HFFc6 (cell line): ENCODE measurements at regions not wholly inside any gene's neighbourhood (a gene's known extent, or its start where the extent isn't known, plus 50 kb on each side); places are given as distances from the start of the nearest gene placed in this dataset.

Source experiments
- DNase-seq: peaks from one replicate; pipeline ENCODE4 v3.0.0-alpha.2; 2018
- H3K27ac Mint-ChIP-seq: 2 replicates; pipeline ENCODE4 v1.8.0; 2020; ENCODE audit warnings: mild to moderate bottlenecking, mixed read lengths
- H3K27me3 Mint-ChIP-seq: 2 replicates; pipeline ENCODE4 v1.8.0; 2021; ENCODE audit warnings: mild to moderate bottlenecking, moderate library complexity, mixed read lengths; ENCODE audit not compliant: insufficient read depth
- H3K36me3 Mint-ChIP-seq: 2 replicates; pipeline ENCODE4 v1.8.0; 2021; ENCODE audit warnings: low read depth, mixed read lengths
- H3K4me1 Mint-ChIP-seq: 2 replicates; pipeline ENCODE4 v1.8.0; 2020; ENCODE audit warnings: low read depth, mixed read lengths
- H3K4me3 Mint-ChIP-seq: 2 replicates; pipeline ENCODE4 v1.8.0; 2020; ENCODE audit warnings: mild to moderate bottlenecking, moderate library complexity, mixed read lengths
- H3K9me3 Mint-ChIP-seq: 2 replicates; pipeline ENCODE4 v1.8.0; 2020; ENCODE audit warnings: mild to moderate bottlenecking, mixed read lengths
- CTCF ChIP-seq: fragments of 200-600 bp; sonication (generic); IDR thresholded peaks from 2 replicates; pipeline ENCODE4 v1.5.0; 2021; ENCODE audit warnings: antibody characterized with exemption, mild to moderate bottlenecking

- H3K36me3 Mint-ChIP-seq = no peaks in the 10 kb centered on the region
- no peak overlapping the region for H3K4me3 Mint-ChIP-seq
- H3K27ac Mint-ChIP-seq = no peak overlapping the region
- H3K27me3 Mint-ChIP-seq = no peaks in the 10 kb centered on the region
- peak; percentile 43 for DNase-seq
- TF ChIP-seq CTCF = no peak
- H3K4me1 Mint-ChIP-seq = no peaks in the 10 kb centered on the region
- no peaks in the 10 kb centered on the region for H3K9me3 Mint-ChIP-seq
Observed at GRCh38 chr4:103443324-103443723, 245.2 kb upstream of the CENPE start.

DNA sequence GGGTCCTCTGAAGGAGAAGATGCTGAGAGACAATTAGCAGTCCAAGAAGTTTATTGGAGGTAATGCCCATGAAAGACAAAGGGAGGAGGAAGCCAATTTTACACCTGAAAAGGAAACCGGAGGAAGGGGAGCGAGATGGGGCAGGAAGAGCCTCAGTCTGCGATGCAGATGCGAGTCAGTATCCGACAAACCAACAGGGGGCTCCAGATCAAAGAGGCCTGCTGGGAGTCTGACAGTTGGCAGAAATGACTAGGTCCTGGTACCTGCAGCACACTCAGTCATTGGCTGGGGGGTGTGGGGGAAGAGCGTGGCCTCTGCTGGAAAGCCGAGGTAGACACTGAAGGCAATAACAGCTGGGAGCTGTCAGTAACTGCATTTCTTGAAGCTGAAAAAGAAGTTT lies 231.1 kb upstream of the CENPE start:
- no peaks in the 10 kb centered on the region for H3K27me3 Mint-ChIP-seq
- peak; percentile 15; the same call in 1 of the 2 replicates for TF ChIP-seq CTCF
- no peak overlapping the region for H3K27ac Mint-ChIP-seq
- H3K4me1 Mint-ChIP-seq = no peaks in the 10 kb centered on the region
- no peaks in the 10 kb centered on the region for H3K36me3 Mint-ChIP-seq
- DNase-seq = no peak
- H3K4me3 Mint-ChIP-seq = no peak overlapping the region
- H3K9me3 Mint-ChIP-seq = no peaks in the 10 kb centered on the region; the same call in 1 of the 2 replicates

GRCh38 chr4:103425406-103425805 lies 227.3 kb upstream of the CENPE start:
- no peak overlapping the region for H3K4me3 Mint-ChIP-seq
- H3K4me1 Mint-ChIP-seq = peaks cover 13% of the 10 kb centered on the region
- no peak overlapping the region for H3K27ac Mint-ChIP-seq
- H3K36me3 Mint-ChIP-seq = no peaks in the 10 kb centered on the region
- no peaks in the 10 kb centered on the region for H3K27me3 Mint-ChIP-seq
- H3K9me3 Mint-ChIP-seq = no peaks in the 10 kb centered on the region
- TF ChIP-seq CTCF = no peak
- DNase-seq = no peak

- H3K4me3 Mint-ChIP-seq = no peak overlapping the region
- no peaks in the 10 kb centered on the region for H3K36me3 Mint-ChIP-seq
- peaks cover 13% of the 10 kb centered on the region for H3K4me1 Mint-ChIP-seq
- DNase-seq = no peak
- no peaks in the 10 kb centered on the region for H3K27me3 Mint-ChIP-seq
- no peak for TF ChIP-seq CTCF
- no peak overlapping the region for H3K27ac Mint-ChIP-seq
- H3K9me3 Mint-ChIP-seq = no peaks in the 10 kb centered on the region
Observed at GRCh38 chr4:103424853-103425252, 226.7 kb upstream of the CENPE start.

- Mint-ChIP-seq H3K9me3 (no peaks in the 10 kb centered on the region), H3K27ac (no peak overlapping the region), H3K27me3 (no peaks in the 10 kb centered on the region), H3K36me3 (no peaks in the 10 kb centered on the region), H3K4me1 (peaks cover 13% of the 10 kb centered on the region), H3K4me3 (no peak overlapping the region)
- no peak for TF ChIP-seq CTCF
- no peak for DNase-seq
Observed at GRCh38 chr4:103423261-103423660, 225.1 kb upstream of the CENPE start.
